Upper lobe of right lung (tissue), 1 donor: ENCODE measurements at regions not wholly inside any gene's neighbourhood (a gene's known extent, or its start where the extent isn't known, plus 50 kb on each side); places are given as distances from the start of the nearest gene placed in this dataset.

Source experiments
- ATAC-seq: fragments of 200-7000 bp; cut with Tn5 transposase; one replicate; pipeline ENCODE4 v1.9.1; 2020; ENCODE audit warnings: mild to moderate bottlenecking, moderate library complexity
- DNase-seq: peaks from one replicate; pipeline ENCODE4 v3.0.0-alpha.2; 2020
- H3K27ac ChIP-seq: fragments of 200-600 bp; one replicate; pipeline ENCODE4 v1.8.0; 2022
- H3K27me3 ChIP-seq: fragments of 200-600 bp; one replicate; pipeline ENCODE4 v1.8.0; 2022; ENCODE audit warnings: mild to moderate bottlenecking
- H3K36me3 ChIP-seq: fragments of 200-600 bp; one replicate; pipeline ENCODE4 v1.8.0; 2022
- H3K4me1 ChIP-seq: fragments of 200-600 bp; one replicate; pipeline ENCODE4 v1.8.0; 2022
- H3K4me3 ChIP-seq: fragments of 200-600 bp; one replicate; pipeline ENCODE4 v1.8.0; 2022; ENCODE audit warnings: mild to moderate bottlenecking
- H3K9me3 ChIP-seq: fragments of 200-600 bp; one replicate; pipeline ENCODE4 v1.8.0; 2022
- intact Hi-C: fragments of 100-400 bp; cut with DNase I; formaldehyde crosslinking; loops from one replicate; pipeline ENCODE4 v1.11.0; 2022
- TF ChIP-seq, protein P1 (sequence below): fragments of 200-600 bp; IDR thresholded peaks from one replicate; pipeline ENCODE4 v1.8.0; 2022; ENCODE audit warnings: antibody characterized with exemption
- donor health status: DM: no; HTN: yes; CAD: no; lungs with severe emphysema.

DNA sequence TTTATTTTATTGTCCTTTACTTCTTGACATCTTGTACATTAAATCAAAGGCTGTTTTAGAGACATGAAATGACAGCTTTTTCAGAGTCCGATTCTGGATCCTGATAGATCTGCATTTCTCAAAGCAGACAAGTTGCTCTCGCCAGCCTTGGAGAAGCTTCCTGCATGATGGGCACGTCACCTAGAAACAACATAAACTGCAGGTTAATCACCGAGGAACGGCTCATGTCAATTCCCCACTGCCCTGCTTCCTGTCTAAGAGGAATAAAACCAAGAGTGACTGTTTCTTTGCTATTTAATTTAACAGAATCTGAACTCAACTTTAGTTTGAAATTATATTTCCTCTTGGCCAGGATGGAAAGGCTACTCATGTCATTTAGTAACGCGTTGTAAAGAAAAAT, 77.0 kb downstream of the RWDD3 start:
- H3K27ac ChIP-seq, result no peak overlapping the region

DNA sequence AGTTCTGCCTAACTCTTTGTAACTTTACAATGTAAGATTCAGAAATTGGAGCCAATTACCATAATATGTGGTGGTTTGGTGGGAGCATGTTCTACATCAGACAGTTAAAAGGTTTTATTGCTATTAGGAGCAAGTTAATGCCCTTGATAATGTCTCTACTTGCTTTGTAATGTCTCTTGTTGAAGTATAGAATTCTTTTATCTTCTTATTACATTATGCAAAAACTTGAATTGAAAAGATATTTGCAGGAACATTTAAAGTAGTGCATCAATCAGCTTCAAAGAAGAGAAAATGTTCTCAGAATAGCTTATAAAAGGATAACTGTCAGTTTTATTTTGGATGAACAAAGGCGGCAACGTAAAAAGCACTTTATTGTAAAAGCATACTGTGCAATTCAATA, 77.8 kb downstream of the RWDD3 start:
- H3K36me3 ChIP-seq, result no peaks in the 10 kb centered on the region
- H3K4me3 ChIP-seq, result no peak overlapping the region
- no peaks in the 10 kb centered on the region for H3K4me1 ChIP-seq
- ATAC-seq (no peak), DNase-seq (no peak)
- H3K9me3 ChIP-seq, result no peaks in the 10 kb centered on the region
- intact Hi-C loops, result no loop called here
- TF ChIP-seq, protein P1, sequence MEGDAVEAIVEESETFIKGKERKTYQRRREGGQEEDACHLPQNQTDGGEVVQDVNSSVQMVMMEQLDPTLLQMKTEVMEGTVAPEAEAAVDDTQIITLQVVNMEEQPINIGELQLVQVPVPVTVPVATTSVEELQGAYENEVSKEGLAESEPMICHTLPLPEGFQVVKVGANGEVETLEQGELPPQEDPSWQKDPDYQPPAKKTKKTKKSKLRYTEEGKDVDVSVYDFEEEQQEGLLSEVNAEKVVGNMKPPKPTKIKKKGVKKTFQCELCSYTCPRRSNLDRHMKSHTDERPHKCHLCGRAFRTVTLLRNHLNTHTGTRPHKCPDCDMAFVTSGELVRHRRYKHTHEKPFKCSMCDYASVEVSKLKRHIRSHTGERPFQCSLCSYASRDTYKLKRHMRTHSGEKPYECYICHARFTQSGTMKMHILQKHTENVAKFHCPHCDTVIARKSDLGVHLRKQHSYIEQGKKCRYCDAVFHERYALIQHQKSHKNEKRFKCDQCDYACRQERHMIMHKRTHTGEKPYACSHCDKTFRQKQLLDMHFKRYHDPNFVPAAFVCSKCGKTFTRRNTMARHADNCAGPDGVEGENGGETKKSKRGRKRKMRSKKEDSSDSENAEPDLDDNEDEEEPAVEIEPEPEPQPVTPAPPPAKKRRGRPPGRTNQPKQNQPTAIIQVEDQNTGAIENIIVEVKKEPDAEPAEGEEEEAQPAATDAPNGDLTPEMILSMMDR, result no peak
- peaks cover 4% of the 10 kb centered on the region for H3K27me3 ChIP-seq
- H3K27ac ChIP-seq, result no peak overlapping the region

More for the DNA sequence above, 77.0 kb downstream of the RWDD3 start:
- Histone ChIP-seq H3K9me3 (no peaks in the 10 kb centered on the region), H3K4me3 (no peak overlapping the region), H3K36me3 (no peaks in the 10 kb centered on the region), H3K27me3 (peaks cover 4% of the 10 kb centered on the region), H3K4me1 (no peaks in the 10 kb centered on the region)
- intact Hi-C loops, result no loop called here
- ATAC-seq (no peak), DNase-seq (no peak)
- TF ChIP-seq, protein P1, result no peak

DNA sequence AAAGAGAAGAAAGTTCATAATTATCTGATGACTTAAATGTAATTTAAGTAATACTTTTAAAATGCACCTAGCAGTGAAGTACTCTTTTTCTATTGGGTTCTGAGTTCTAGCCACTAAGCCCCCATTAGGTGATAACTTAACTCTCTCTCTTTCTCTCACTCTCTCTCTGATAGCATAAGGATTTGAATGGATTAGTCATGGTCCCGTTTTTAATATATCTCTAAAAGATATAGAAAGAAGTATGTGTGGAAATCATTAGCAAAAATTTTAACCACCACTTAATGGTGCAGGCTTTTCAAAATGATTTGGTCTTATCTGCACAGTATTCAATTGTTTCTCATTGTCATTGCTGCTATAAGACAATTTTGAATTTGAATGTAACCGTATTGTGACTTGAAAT, 78.2 kb downstream of the RWDD3 start:
- no peaks in the 10 kb centered on the region for H3K4me1 ChIP-seq
- peaks cover 4% of the 10 kb centered on the region for H3K27me3 ChIP-seq
- H3K4me3 ChIP-seq, result no peak overlapping the region
- TF ChIP-seq, protein P1, result no peak
- ATAC-seq (no peak), DNase-seq (no peak)
- intact Hi-C loops, result no loop called here
- H3K9me3 ChIP-seq, result no peaks in the 10 kb centered on the region
- no peaks in the 10 kb centered on the region for H3K36me3 ChIP-seq
- H3K27ac ChIP-seq, result no peak overlapping the region

DNA sequence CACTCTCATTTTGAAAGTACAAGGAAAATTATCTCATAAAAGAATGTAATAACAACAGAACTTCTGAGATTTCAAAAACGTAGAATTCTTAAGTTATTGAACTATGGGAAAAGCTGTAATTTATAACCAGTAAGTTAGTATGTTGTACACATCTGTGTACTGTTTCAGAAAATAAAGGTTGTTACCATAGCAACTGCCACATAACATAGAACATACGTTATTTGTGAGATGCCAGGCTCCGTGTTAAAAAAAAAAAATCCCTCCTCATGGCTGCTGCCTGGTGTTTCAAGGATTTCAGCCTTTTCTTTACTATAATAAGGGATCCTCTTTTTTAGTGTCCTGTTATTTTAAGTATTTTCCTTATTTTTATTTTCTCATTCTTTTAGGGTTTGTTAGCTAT, 79.5 kb downstream of the RWDD3 start:
- no peak overlapping the region for H3K4me3 ChIP-seq
- no peaks in the 10 kb centered on the region for H3K9me3 ChIP-seq
- no peaks in the 10 kb centered on the region for H3K36me3 ChIP-seq
- DNase-seq, result no peak
- TF ChIP-seq, protein P1, result no peak
- ATAC-seq, result no peak
- intact Hi-C loops, result no loop called here
- no peaks in the 10 kb centered on the region for H3K4me1 ChIP-seq
- peaks cover under 1% of the 10 kb centered on the region for H3K27me3 ChIP-seq
- no peak overlapping the region for H3K27ac ChIP-seq

DNA sequence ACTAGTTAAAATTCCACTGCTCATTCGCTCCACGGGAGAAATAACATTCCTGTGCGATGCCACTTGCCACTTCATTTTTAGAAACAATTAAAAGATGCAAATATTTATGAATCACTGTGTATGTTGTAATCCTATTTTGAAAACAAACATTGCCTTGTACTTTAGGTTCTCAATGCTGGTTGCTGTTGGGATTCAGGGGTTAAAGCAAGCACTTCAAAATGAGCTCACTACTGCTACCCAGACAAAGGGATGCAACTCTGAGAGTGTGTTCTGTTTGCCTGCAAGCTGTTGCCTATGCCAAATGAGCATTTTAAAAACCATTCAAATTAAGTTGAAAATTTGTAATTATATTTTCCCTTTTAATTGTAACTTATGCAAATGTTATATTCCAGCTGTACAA, 87.5 kb downstream of the RWDD3 start:
- DNase-seq, result no peak
- intact Hi-C loops, result no loop called here
- H3K36me3 ChIP-seq, result no peaks in the 10 kb centered on the region

More for the DNA sequence above, 87.5 kb downstream of the RWDD3 start:
- H3K9me3 ChIP-seq, result no peaks in the 10 kb centered on the region
- no peaks in the 10 kb centered on the region for H3K4me1 ChIP-seq
- H3K27ac ChIP-seq, result no peak overlapping the region
- no peak overlapping the region for H3K4me3 ChIP-seq
- H3K27me3 ChIP-seq, result no peaks in the 10 kb centered on the region
- TF ChIP-seq, protein P1, result no peak
- ATAC-seq, result no peak
